ENCODE measurements at regions not wholly inside any gene's neighbourhood (a gene's known extent, or its start where the extent isn't known, plus 50 kb on each side); places are given as distances from the start of the nearest gene placed in this dataset.

DNA sequence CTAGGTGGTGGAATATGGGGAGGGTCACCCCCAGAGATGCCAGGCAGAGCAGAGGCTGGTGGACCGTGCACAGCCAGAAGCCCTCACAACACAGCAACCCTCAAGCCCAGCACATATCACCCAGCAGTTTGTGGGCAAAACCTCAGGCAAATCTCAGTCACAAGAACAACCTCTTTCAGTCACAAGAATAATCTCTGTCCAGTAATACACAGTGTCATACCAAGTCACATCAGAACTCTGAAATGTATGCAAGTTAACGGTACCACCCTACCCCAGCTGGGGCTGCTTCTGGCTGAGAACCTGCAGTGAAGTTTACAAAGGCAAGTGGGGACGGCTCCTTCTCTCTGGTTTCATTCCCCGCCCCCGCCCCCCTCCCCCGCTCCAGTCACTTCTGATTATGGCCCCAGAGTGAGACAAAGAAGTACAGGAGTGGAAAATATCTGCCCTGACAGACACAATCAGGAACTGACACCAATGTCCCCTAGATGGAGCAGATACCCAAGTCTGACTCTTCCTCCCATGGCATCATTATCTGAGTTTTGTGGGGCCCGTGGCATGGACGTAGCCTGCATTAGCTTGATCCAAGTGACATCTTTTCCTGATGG is 480.9 kb upstream of the TMEM132C start:
- H2BK20ac ChIP-seq (ENCODE audit: low read length) = no peak overlapping the region
- no peak overlapping the region for H2BK5ac ChIP-seq (ENCODE audit: low read depth, low read length)
- H2AFZ ChIP-seq (ENCODE audit: low read length) = no peak overlapping the region
- no peaks in the 10 kb centered on the region for H3K79me1 ChIP-seq (ENCODE audit: low read depth, low read length)
- DNase-seq (ENCODE audit: low read depth in 1 of 2, low spot score in 2 of 2) (no peak), FAIRE-seq (no peak)
- no peaks in the 10 kb centered on the region for H3K36me3 ChIP-seq (ENCODE audit: control insufficient read depth in 2 of 4, insufficient read depth in 4 of 4, low read length in 3 of 4)
- POLR2A ChIA-PET (ENCODE audit: partially characterized antibody) = interaction anchor here (0.8 kb wide), 1 partner anchor 26 kb away, joined by 3 read pairs; no protein-coding TSS in a partner anchor
- WGBS, 2 experiments (ENCODE audit: extremely low coverage in 1 of 2, insufficient coverage in 1 of 2, insufficient read length in 1 of 2, insufficient replicate concordance in 2 of 2, low coverage in 1 of 2, low lambda C conversion rate in 2 of 2, missing lambda C conversion rate in 1 of 2) = 96% methylated on average over 7 of the region's 8 CpGs; no CpG with 5 or more reads in 1 of the 2 experiments
- H3K27ac ChIP-seq (ENCODE audit: low read depth, low read length) = no peak overlapping the region
- CTCF ChIA-PET (ENCODE audit: partially characterized antibody) = interaction anchor here (0.5 to 2.2 kb wide), 8 partner anchors 12 to 329 kb away, joined by 3 to 12 read pairs (median 3); no protein-coding TSS in a partner anchor
- H2BK12ac ChIP-seq (ENCODE audit: low read depth, low read length) = no peak overlapping the region
- H3K4me2 ChIP-seq (ENCODE audit: insufficient read depth in 1 of 2, low read depth in 2 of 2, low read length in 2 of 2) = no peak overlapping the region
- H3K79me2 ChIP-seq (ENCODE audit: control insufficient read depth in 1 of 2, insufficient read depth in 2 of 2, low read length in 2 of 2) = no peaks in the 10 kb centered on the region
- no peaks in the 10 kb centered on the region for H3K4me1 ChIP-seq (replicated peaks in 1 of 4; ENCODE audit: control insufficient read depth in 3 of 4, insufficient read depth in 4 of 4, low read length in 3 of 4)
- no peak overlapping the region for H3K23ac ChIP-seq (ENCODE audit: insufficient read length)
- H4K91ac ChIP-seq (replicated peaks; ENCODE audit: insufficient read length, low read length) = no peak overlapping the region
- H3K9ac ChIP-seq (replicated peaks in 1 of 4; ENCODE audit: extremely low read depth in 1 of 4, low read depth in 3 of 4, low read length in 3 of 4) = no peak overlapping the region
- no peak overlapping the region for H3K56ac ChIP-seq (replicated peaks; ENCODE audit: insufficient read length, low read depth, low read length)
- no peak overlapping the region for H2AK5ac ChIP-seq (ENCODE audit: low read depth, low read length)
- H3K4ac ChIP-seq (replicated peaks; ENCODE audit: insufficient read length, low read depth, low read length) = no peak overlapping the region
- H3K18ac ChIP-seq (ENCODE audit: extremely low read depth, low read length) = no peak overlapping the region
- no peak overlapping the region for H2BK15ac ChIP-seq (ENCODE audit: low read length)
- H3K4me3 ChIP-seq (ENCODE audit: extremely low read depth in 1 of 4, insufficient read depth in 2 of 4, low read depth in 3 of 4, low read length in 4 of 4) = no peak overlapping the region
- H4K5ac ChIP-seq (ENCODE audit: insufficient read length, low read depth, low read length) = no peak overlapping the region
- H2BK120ac ChIP-seq (replicated peaks; ENCODE audit: low read depth, low read length) = no peak overlapping the region
- H3K23me2 ChIP-seq (ENCODE audit: low read depth, low read length) = no peaks in the 10 kb centered on the region
- H4K8ac ChIP-seq (ENCODE audit: extremely low read depth, insufficient read depth, low read length) = no peak overlapping the region
- no peaks in the 10 kb centered on the region for H4K20me1 ChIP-seq (replicated peaks in 1 of 2; ENCODE audit: control insufficient read depth in 1 of 2, insufficient read depth in 2 of 2, low read length in 2 of 2)
- H3K27me3 ChIP-seq (replicated peaks in 1 of 4; ENCODE audit: control insufficient read depth in 3 of 4, extremely low read depth in 1 of 4, insufficient read depth in 3 of 4, low read length in 3 of 4) = no peaks in the 10 kb centered on the region
- H3K9me3 ChIP-seq (ENCODE audit: insufficient read depth in 2 of 2, low read depth in 1 of 2, low read length in 1 of 2) = no peaks in the 10 kb centered on the region
- no peak overlapping the region for H3K14ac ChIP-seq (ENCODE audit: insufficient read length)
- TF ChIP-seq TBP (IDR thresholded peaks at IDR 0.05; ENCODE audit: low read depth, low read length) (no peak), ZNF274 (IDR thresholded peaks at IDR 0.05; ENCODE audit: borderline replicate concordance, extremely low read depth, low read length) (no peak), FOSL1 (IDR thresholded peaks at IDR 0.05; ENCODE audit: insufficient read depth, low read depth, low read length) (no peak), HDAC2 (IDR thresholded peaks at IDR 0.05; ENCODE audit: borderline replicate concordance in 1 of 2, low read depth in 2 of 2, low read length in 2 of 2) (no peak), SIN3A (conservative IDR thresholded peaks at IDR 0.05 in 1 of 2, IDR thresholded peaks at IDR 0.05 in 1 of 2; ENCODE audit: low read depth in 1 of 2, low read length in 2 of 2) (no peak), POLR2AphosphoS5 (IDR thresholded peaks at IDR 0.05; ENCODE audit: low read depth, low read length) (no peak), JUN (IDR thresholded peaks at IDR 0.05; ENCODE audit: low read depth, low read length) (no peak), GTF2F1 (IDR thresholded peaks at IDR 0.05; ENCODE audit: borderline replicate concordance, low read depth, low read length) (no peak), CBX8 (IDR thresholded peaks at IDR 0.05; ENCODE audit: borderline replicate concordance, low read depth, low read length) (no peak), SP4 (IDR thresholded peaks at IDR 0.05; ENCODE audit: low read length) (no peak)
- TF ChIP-seq, protein P1, sequence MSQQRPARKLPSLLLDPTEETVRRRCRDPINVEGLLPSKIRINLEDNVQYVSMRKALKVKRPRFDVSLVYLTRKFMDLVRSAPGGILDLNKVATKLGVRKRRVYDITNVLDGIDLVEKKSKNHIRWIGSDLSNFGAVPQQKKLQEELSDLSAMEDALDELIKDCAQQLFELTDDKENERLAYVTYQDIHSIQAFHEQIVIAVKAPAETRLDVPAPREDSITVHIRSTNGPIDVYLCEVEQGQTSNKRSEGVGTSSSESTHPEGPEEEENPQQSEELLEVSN (IDR thresholded peaks at IDR 0.05) = no peak
- TF ChIP-seq, protein P2, sequence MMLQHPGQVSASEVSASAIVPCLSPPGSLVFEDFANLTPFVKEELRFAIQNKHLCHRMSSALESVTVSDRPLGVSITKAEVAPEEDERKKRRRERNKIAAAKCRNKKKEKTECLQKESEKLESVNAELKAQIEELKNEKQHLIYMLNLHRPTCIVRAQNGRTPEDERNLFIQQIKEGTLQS (IDR thresholded peaks at IDR 0.05; ENCODE audit: insufficient read depth, low read depth, low read length) = no peak
